Kidney (tissue), 13 donors: ENCODE measurements at regions not wholly inside any gene's neighbourhood (a gene's known extent, or its start where the extent isn't known, plus 50 kb on each side); places are given as distances from the start of the nearest gene placed in this dataset.
"Not testable (repeated sequence)": the region's sequence is repeated elsewhere in the genome, so short reads cannot be mapped to it uniquely, and the experiment has no call there.

ENCODE experiments used
- DNase-seq, 5 donors: peaks; one replicate each; pipeline ENCODE4 v3.0.0-alpha.2; 2013 to 2020
- FAIRE-seq: peaks from 2 replicates; lab custom pipeline; 2012; peaks lifted over from hg19 to GRCh38; lab: Jason Lieb, UNC
- H3K27ac ChIP-seq, 2 donors: one replicate each; pipeline ENCODE4 v1.7.0; 2013; ENCODE audit warnings: low read depth in 2 of 2, low read length in 2 of 2, inconsistent platforms in 1 of 2
- H3K27me3 ChIP-seq: one replicate; pipeline ENCODE4 v1.7.1; 2013; ENCODE audit warnings: low read length, inconsistent platforms; ENCODE audit not compliant: control insufficient read depth, insufficient read depth
- H3K36me3 ChIP-seq, 3 donors: one replicate each; pipeline versions ENCODE4 v1.7.0 to v1.7.1; 2013; ENCODE audit warnings: low read length in 3 of 3, control low read depth in 1 of 3, inconsistent platforms in 1 of 3; ENCODE audit not compliant: insufficient read depth in 3 of 3, control insufficient read depth in 2 of 3
- H3K4me1 ChIP-seq, 3 donors: one replicate each; pipeline versions ENCODE4 v1.7.0 to v1.7.1; 2013; ENCODE audit warnings: low read length in 3 of 3, inconsistent platforms in 1 of 3, low read depth in 1 of 3; ENCODE audit not compliant: control insufficient read depth in 2 of 3, insufficient read depth in 2 of 3
- H3K4me3 ChIP-seq, 3 donors: one replicate each; pipeline versions ENCODE4 v1.7.0 to v1.8.1; 2013; ENCODE audit warnings: low read length in 3 of 3, control low read depth in 1 of 3, inconsistent platforms in 1 of 3
- H3K9ac ChIP-seq, 3 donors: one replicate each; pipeline versions ENCODE4 v1.7.0 to v1.7.1; 2013; ENCODE audit warnings: low read length in 3 of 3, control low read depth in 1 of 3, inconsistent platforms in 1 of 3
- H3K9me3 ChIP-seq, 3 donors: one replicate each; pipeline versions ENCODE4 v1.7.0 to v1.7.1; 2013; ENCODE audit warnings: low read length in 3 of 3, control low read depth in 1 of 3, inconsistent platforms in 1 of 3; ENCODE audit not compliant: control insufficient read depth in 2 of 3, insufficient read depth in 1 of 3
- CTCF ChIP-seq: IDR thresholded peaks from 3 replicates; pipeline ENCODE4 v1.5.1; 2012; ENCODE audit warnings: mild to moderate bottlenecking, moderate library complexity, borderline replicate concordance; ENCODE audit not compliant: insufficient read depth; ENCODE audit errors: extremely low read depth
- intact Hi-C: fragments of 100-400 bp; cut with DNase I; formaldehyde crosslinking; loops from one replicate; pipeline ENCODE4 v1.11.1; 2022
- donor health status: control.
- donor health status: control.
- donor health status: control.
- donor health status: control.
- donor health status: control.
- donor health status: DM: yes; HTN: yes; CAD: no.
- donor health status: Normal renal cell carcinoma (clear cell type).

GRCh38 chr4:162853788-162854187 is 312.9 kb downstream of the NAF1 start:
- FAIRE-seq (no peak), DNase-seq (no peak)
- TF ChIP-seq CTCF, result no peak
- Histone ChIP-seq H3K27ac (no peak overlapping the region), H3K4me1 (no peaks in the 10 kb centered on the region), H3K9ac (no peak overlapping the region), H3K36me3 (no peaks in the 10 kb centered on the region), H3K27me3 (no peaks in the 10 kb centered on the region), H3K9me3 (no peaks in the 10 kb centered on the region), H3K4me3 (no peak overlapping the region)
- intact Hi-C loops, result no loop called here

- no peak for TF ChIP-seq CTCF
- Histone ChIP-seq H3K36me3 (no peaks in the 10 kb centered on the region), H3K4me1 (no peaks in the 10 kb centered on the region), H3K27me3 (no peaks in the 10 kb centered on the region), H3K9ac (no peak overlapping the region), H3K9me3 (no peaks in the 10 kb centered on the region), H3K4me3 (no peak overlapping the region), H3K27ac (no peak overlapping the region)
- FAIRE-seq (no peak), DNase-seq (no peak)
- intact Hi-C loops, result no loop called here
Observed at GRCh38 chr4:162852642-162853041, 314.0 kb downstream of the NAF1 start.

DNA sequence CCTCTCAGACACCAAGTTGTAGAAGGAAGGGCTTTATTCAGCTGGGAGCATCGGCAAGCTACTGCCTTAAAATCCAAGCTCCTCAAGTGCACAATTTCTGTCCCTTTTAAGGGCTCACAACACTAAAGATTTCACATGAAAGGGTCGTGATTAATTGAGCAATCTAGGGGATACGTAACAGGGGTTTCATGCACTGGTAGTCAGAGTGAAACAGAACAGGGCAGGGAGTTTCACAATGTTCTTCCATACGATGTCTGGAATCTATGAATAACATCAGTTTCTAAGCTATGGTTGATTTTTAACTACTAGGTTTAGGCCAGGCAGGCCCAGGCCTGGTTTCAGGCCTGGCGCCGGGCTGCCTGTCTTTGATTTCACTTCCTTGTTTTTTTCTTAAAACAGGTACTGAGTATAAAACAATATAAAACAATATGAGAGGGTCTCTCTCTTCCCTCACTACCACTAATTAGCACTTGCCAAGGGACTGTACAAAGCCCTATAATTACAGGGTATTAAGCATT is 315.4 kb downstream of the NAF1 start:
- intact Hi-C loops, H3K36me3 ChIP-seq, H3K9ac ChIP-seq, H3K4me3 ChIP-seq, DNase-seq, H3K4me1 ChIP-seq, H3K9me3 ChIP-seq, H3K27me3 ChIP-seq, H3K27ac ChIP-seq, FAIRE-seq: not testable (repeated sequence)

DNA sequence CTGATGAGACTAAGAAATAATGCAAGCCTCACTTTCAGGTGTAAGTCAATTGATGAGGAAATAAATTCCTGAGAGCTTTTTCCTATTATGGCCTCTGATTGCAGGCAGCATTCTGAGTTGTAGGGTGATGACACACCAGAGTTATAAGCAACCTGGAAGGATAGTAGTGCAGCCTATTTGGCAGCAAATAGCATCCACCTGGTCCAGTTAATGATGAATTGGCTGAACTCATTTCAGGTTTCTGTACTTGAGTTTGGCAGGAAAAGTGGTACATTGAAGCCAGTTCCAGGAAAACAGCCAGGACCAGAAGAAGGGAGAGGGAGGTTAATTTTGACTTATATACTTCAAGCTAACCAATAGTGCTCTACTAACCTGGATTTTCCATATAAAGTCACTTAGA is 316.8 kb downstream of the NAF1 start:
- no peak for TF ChIP-seq CTCF
- no peak for DNase-seq
- H3K27me3 ChIP-seq, result no peaks in the 10 kb centered on the region
- H3K36me3 ChIP-seq, result no peaks in the 10 kb centered on the region
- no peak overlapping the region for H3K9ac ChIP-seq
- FAIRE-seq, result no peak
- H3K4me1 ChIP-seq, result no peaks in the 10 kb centered on the region
- H3K4me3 ChIP-seq, result no peak overlapping the region
- no peaks in the 10 kb centered on the region for H3K9me3 ChIP-seq
- intact Hi-C loops, result no loop called here
- H3K27ac ChIP-seq, result no peak overlapping the region
